ENCODE measurements at regions not wholly inside any gene's neighbourhood (a gene's known extent, or its start where the extent isn't known, plus 50 kb on each side); places are given as distances from the start of the nearest gene placed in this dataset.
"Not testable (repeated sequence)": the region's sequence is repeated elsewhere in the genome, so short reads cannot be mapped to it uniquely, and the experiment has no call there.

DNA sequence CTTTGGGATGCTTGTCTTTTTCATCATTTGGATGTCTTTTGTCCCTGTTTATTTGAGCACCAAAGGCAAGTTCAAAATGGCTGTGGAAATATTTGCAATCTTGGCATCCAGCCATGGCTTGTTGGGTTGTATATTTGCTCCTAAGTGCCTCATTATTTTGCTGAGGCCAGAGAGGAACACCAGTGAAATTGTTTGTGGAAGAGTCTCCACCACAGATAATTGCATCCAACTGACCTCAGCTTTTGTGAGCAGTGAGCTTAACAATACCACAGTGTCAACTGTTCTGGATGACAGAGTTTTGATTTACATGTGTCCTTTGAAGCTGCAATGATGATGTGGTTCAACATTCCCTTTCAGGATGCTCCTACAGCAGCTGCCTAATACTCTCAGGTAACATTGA is 83.0 kb upstream of the KCNAB1 start:
- Histone ChIP-seq H3K79me2 (ENCODE audit: insufficient read depth, low read length) (no peaks in the 10 kb centered on the region), H4K20me1 (ENCODE audit: insufficient read depth, low read length) (no peaks in the 10 kb centered on the region), H3K36me3 (ENCODE audit: insufficient read depth, low read length) (no peaks in the 10 kb centered on the region), H3K9ac (ENCODE audit: low read length) (no peak overlapping the region), H3K9me3 (ENCODE audit: insufficient read depth, low read depth, low read length) (no peaks in the 10 kb centered on the region), H3K4me1 (ENCODE audit: insufficient read depth, low read length) (no peaks in the 10 kb centered on the region), H2AFZ (ENCODE audit: low read depth, low read length) (no peak overlapping the region), H3K4me2 (ENCODE audit: low read length) (no peak overlapping the region), H3K4me3 (ENCODE audit: insufficient read depth, low read depth, low read length) (no peak overlapping the region), H3K27ac (ENCODE audit: low read depth, low read length) (no peak overlapping the region), H3K27me3 (ENCODE audit: insufficient read depth, low read length) (no peaks in the 10 kb centered on the region)
- Mint-ChIP-seq H3K36me3 (ENCODE audit: low read depth, unreplicated experiment) (no peaks in the 10 kb centered on the region), H3K9me3 (ENCODE audit: unreplicated experiment) (no peaks in the 10 kb centered on the region), H3K4me1 (ENCODE audit: low read depth, unreplicated experiment) (no peaks in the 10 kb centered on the region), H3K27ac (ENCODE audit: unreplicated experiment) (no peak overlapping the region), H3K4me3 (ENCODE audit: unreplicated experiment) (no peak overlapping the region), H3K27me3 (ENCODE audit: low read depth, unreplicated experiment) (no peaks in the 10 kb centered on the region)
- no peak for FAIRE-seq
- no peak for DNase-seq (ENCODE audit: low read depth)
- TF ChIP-seq, protein P1, sequence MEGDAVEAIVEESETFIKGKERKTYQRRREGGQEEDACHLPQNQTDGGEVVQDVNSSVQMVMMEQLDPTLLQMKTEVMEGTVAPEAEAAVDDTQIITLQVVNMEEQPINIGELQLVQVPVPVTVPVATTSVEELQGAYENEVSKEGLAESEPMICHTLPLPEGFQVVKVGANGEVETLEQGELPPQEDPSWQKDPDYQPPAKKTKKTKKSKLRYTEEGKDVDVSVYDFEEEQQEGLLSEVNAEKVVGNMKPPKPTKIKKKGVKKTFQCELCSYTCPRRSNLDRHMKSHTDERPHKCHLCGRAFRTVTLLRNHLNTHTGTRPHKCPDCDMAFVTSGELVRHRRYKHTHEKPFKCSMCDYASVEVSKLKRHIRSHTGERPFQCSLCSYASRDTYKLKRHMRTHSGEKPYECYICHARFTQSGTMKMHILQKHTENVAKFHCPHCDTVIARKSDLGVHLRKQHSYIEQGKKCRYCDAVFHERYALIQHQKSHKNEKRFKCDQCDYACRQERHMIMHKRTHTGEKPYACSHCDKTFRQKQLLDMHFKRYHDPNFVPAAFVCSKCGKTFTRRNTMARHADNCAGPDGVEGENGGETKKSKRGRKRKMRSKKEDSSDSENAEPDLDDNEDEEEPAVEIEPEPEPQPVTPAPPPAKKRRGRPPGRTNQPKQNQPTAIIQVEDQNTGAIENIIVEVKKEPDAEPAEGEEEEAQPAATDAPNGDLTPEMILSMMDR (IDR thresholded peaks at IDR 0.05; ENCODE audit: insufficient read depth, low read depth, low read length): no peak
- no peak for TF ChIP-seq EZH2 (IDR thresholded peaks at IDR 0.05; ENCODE audit: insufficient read depth, low read length)

- DNase-seq (ENCODE audit: low read depth) (no peak), FAIRE-seq (no peak)
- Histone ChIP-seq H3K9ac (ENCODE audit: low read length) (no peak overlapping the region), H3K36me3 (ENCODE audit: insufficient read depth, low read length) (no peaks in the 10 kb centered on the region), H3K27me3 (ENCODE audit: insufficient read depth, low read length) (no peaks in the 10 kb centered on the region), H3K27ac (ENCODE audit: low read depth, low read length) (no peak overlapping the region), H3K4me2 (ENCODE audit: low read length) (no peak overlapping the region), H3K9me3 (ENCODE audit: insufficient read depth, low read depth, low read length) (no peaks in the 10 kb centered on the region), H2AFZ (ENCODE audit: low read depth, low read length) (no peak overlapping the region), H4K20me1 (ENCODE audit: insufficient read depth, low read length) (no peaks in the 10 kb centered on the region), H3K4me1 (ENCODE audit: insufficient read depth, low read length) (no peaks in the 10 kb centered on the region), H3K79me2 (ENCODE audit: insufficient read depth, low read length) (no peaks in the 10 kb centered on the region), H3K4me3 (ENCODE audit: insufficient read depth, low read depth, low read length) (no peak overlapping the region)
- no peaks in the 10 kb centered on the region for H3K4me1 Mint-ChIP-seq (ENCODE audit: low read depth, unreplicated experiment)
- no peak for TF ChIP-seq EZH2 (IDR thresholded peaks at IDR 0.05; ENCODE audit: insufficient read depth, low read length)
- TF ChIP-seq, protein P1 (IDR thresholded peaks at IDR 0.05; ENCODE audit: insufficient read depth, low read depth, low read length): no peak
- no peaks in the 10 kb centered on the region for H3K27me3 Mint-ChIP-seq (ENCODE audit: low read depth, unreplicated experiment)
- H3K4me3 Mint-ChIP-seq (ENCODE audit: unreplicated experiment): no peak overlapping the region
- H3K27ac Mint-ChIP-seq (ENCODE audit: unreplicated experiment): no peak overlapping the region
- H3K9me3 Mint-ChIP-seq (ENCODE audit: unreplicated experiment): no peaks in the 10 kb centered on the region
- no peaks in the 10 kb centered on the region for H3K36me3 Mint-ChIP-seq (ENCODE audit: low read depth, unreplicated experiment)
Observed at GRCh38 chr3:156038869-156039268, 81.5 kb upstream of the KCNAB1 start.

DNA sequence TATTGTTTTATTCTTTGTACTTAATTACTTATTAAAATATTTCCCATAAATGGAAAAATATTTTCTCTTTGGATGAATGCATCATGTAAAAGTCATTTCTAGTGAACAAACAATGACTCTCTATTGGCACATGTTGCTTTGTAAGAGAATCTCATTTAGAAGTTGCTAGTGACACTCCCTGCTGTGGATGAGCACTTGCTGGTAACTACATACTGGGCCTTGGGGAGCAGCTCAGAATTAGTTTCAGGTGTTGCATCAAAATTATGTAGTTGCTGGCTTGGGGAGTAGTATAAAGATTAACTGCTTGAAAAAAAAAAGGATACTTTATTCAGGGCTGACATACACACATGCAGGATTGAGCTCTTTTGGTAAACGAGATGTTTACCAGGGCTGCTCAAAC is 80.3 kb upstream of the KCNAB1 start:
- TF ChIP-seq EZH2 (IDR thresholded peaks at IDR 0.05; ENCODE audit: insufficient read depth, low read length): no peak
- TF ChIP-seq, protein P1 (IDR thresholded peaks at IDR 0.05; ENCODE audit: insufficient read depth, low read depth, low read length): no peak
- Histone ChIP-seq H3K4me2 (ENCODE audit: low read length) (no peak overlapping the region), H3K27ac (ENCODE audit: low read depth, low read length) (no peak overlapping the region), H3K4me3 (ENCODE audit: insufficient read depth, low read depth, low read length) (no peak overlapping the region), H3K79me2 (ENCODE audit: insufficient read depth, low read length) (no peaks in the 10 kb centered on the region), H2AFZ (ENCODE audit: low read depth, low read length) (no peak overlapping the region), H4K20me1 (ENCODE audit: insufficient read depth, low read length) (no peaks in the 10 kb centered on the region), H3K4me1 (ENCODE audit: insufficient read depth, low read length) (no peaks in the 10 kb centered on the region), H3K9me3 (ENCODE audit: insufficient read depth, low read depth, low read length) (no peaks in the 10 kb centered on the region), H3K27me3 (ENCODE audit: insufficient read depth, low read length) (no peaks in the 10 kb centered on the region), H3K36me3 (ENCODE audit: insufficient read depth, low read length) (no peaks in the 10 kb centered on the region), H3K9ac (ENCODE audit: low read length) (no peak overlapping the region)
- no peak for DNase-seq (ENCODE audit: low read depth)
- Mint-ChIP-seq H3K27ac (ENCODE audit: unreplicated experiment) (no peak overlapping the region), H3K4me1 (ENCODE audit: low read depth, unreplicated experiment) (no peaks in the 10 kb centered on the region), H3K27me3 (ENCODE audit: low read depth, unreplicated experiment) (no peaks in the 10 kb centered on the region), H3K9me3 (ENCODE audit: unreplicated experiment) (no peaks in the 10 kb centered on the region), H3K4me3 (ENCODE audit: unreplicated experiment) (no peak overlapping the region), H3K36me3 (ENCODE audit: low read depth, unreplicated experiment) (no peaks in the 10 kb centered on the region)
- no peak for FAIRE-seq

DNA sequence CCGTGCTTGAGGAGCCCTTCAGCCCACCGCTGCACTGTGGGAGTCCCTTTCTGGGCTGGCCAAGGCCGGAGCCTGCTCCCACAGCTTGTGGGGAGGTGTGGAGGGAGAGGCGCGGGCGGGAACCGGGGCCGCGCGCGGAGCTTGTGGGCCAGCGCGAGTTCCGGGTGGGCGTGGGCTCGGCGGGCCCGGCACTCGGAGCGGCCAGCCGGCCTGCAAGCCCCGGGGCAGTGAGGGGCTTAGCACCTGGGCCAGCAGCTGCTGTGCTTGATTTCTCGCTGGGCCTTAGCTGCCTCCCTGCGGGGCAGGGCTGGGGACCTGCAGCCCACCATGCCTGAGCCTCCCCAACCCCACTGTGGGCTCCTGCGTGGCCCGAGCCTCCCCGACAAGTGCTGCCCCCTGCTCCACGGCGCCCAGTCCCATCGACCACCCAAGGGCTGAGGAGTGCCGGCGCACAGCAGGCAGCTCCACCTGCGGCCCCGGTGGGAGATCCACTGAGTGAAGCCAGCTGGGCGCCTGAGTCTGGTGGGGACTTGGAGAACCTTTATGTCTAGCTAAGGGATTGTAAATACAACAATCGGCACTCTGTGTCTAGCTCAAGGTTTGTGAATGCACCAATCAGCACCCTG is 79.0 kb upstream of the KCNAB1 start:
- not testable (repeated sequence) for DNase-seq (ENCODE audit: low read depth); H3K9me3 ChIP-seq (ENCODE audit: insufficient read depth, low read depth, low read length); H3K4me2 ChIP-seq (ENCODE audit: low read length); H3K4me3 Mint-ChIP-seq (ENCODE audit: unreplicated experiment); H4K20me1 ChIP-seq (ENCODE audit: insufficient read depth, low read length); H3K27ac Mint-ChIP-seq (ENCODE audit: unreplicated experiment); H3K4me1 Mint-ChIP-seq (ENCODE audit: low read depth, unreplicated experiment); H3K4me3 ChIP-seq (ENCODE audit: insufficient read depth, low read depth, low read length); H3K9ac ChIP-seq (ENCODE audit: low read length); H3K27me3 Mint-ChIP-seq (ENCODE audit: low read depth, unreplicated experiment); H3K79me2 ChIP-seq (ENCODE audit: insufficient read depth, low read length); H3K27ac ChIP-seq (ENCODE audit: low read depth, low read length); FAIRE-seq; H3K36me3 Mint-ChIP-seq (ENCODE audit: low read depth, unreplicated experiment); H3K9me3 Mint-ChIP-seq (ENCODE audit: unreplicated experiment); H3K27me3 ChIP-seq (ENCODE audit: insufficient read depth, low read length); H2AFZ ChIP-seq (ENCODE audit: low read depth, low read length); H3K36me3 ChIP-seq (ENCODE audit: insufficient read depth, low read length); H3K4me1 ChIP-seq (ENCODE audit: insufficient read depth, low read length)

Measured in astrocyte (in vitro differentiated cells and primary cell).